ENCODE measurements at regions not wholly inside any gene's neighbourhood (a gene's known extent, or its start where the extent isn't known, plus 50 kb on each side); places are given as distances from the start of the nearest gene placed in this dataset.

GRCh38 chr2:2688254-2688653 lies 357.2 kb upstream of the MYT1L start:
- Histone ChIP-seq H3K27me3 (no peaks in the 10 kb centered on the region), H3K4me3 (no peak overlapping the region), H3K9me3 (no peaks in the 10 kb centered on the region), H3K27ac (no peak overlapping the region), H3K36me3 (no peaks in the 10 kb centered on the region), H3K4me1 (ENCODE audit: insufficient read depth) (no peaks in the 10 kb centered on the region)
- TF ChIP-seq EP300 (IDR thresholded peaks at IDR 0.05) (no peak), CTCF (IDR thresholded peaks at IDR 0.05) (no peak), POLR2A (IDR thresholded peaks at IDR 0.05) (no peak)
- intact Hi-C loops (cut with DNase I) = no loop called here
- no peak for DNase-seq
- 79 to 83% (median 82%) methylated on average over 6 of the region's 6 CpGs for WGBS, 3 donors

GRCh38 chr2:2687745-2688144 lies 356.7 kb upstream of the MYT1L start:
- intact Hi-C loops (cut with DNase I) = no loop called here
- TF ChIP-seq CTCF (IDR thresholded peaks at IDR 0.05) = no peak
- no peak for TF ChIP-seq EP300 (IDR thresholded peaks at IDR 0.05)
- TF ChIP-seq POLR2A (IDR thresholded peaks at IDR 0.05) = no peak
- Histone ChIP-seq H3K9me3 (no peaks in the 10 kb centered on the region), H3K27ac (no peak overlapping the region), H3K4me1 (ENCODE audit: insufficient read depth) (no peaks in the 10 kb centered on the region), H3K36me3 (no peaks in the 10 kb centered on the region), H3K4me3 (no peak overlapping the region), H3K27me3 (no peaks in the 10 kb centered on the region)
- WGBS, 3 donors = 72 to 84% (median 74%) methylated on average over 5 of the region's 5 CpGs
- DNase-seq = no peak

- intact Hi-C loops (cut with DNase I) = no loop called here
- no peak for DNase-seq
- Histone ChIP-seq H3K9me3 (no peaks in the 10 kb centered on the region), H3K4me3 (no peak overlapping the region), H3K27me3 (no peaks in the 10 kb centered on the region), H3K36me3 (no peaks in the 10 kb centered on the region), H3K4me1 (ENCODE audit: insufficient read depth) (no peaks in the 10 kb centered on the region), H3K27ac (no peak overlapping the region)
- TF ChIP-seq EP300 (IDR thresholded peaks at IDR 0.05) = no peak
- TF ChIP-seq CTCF (IDR thresholded peaks at IDR 0.05) = no peak
- no peak for TF ChIP-seq POLR2A (IDR thresholded peaks at IDR 0.05)
- 25 to 33% (median 28%) methylated on average over 9 of the region's 9 CpGs for WGBS, 3 donors
Observed at GRCh38 chr2:2686222-2686621, 355.1 kb upstream of the MYT1L start.

GRCh38 chr2:2683606-2684224 lies 352.6 kb upstream of the MYT1L start:
- Histone ChIP-seq H3K36me3 (no peaks in the 10 kb centered on the region), H3K27me3 (no peaks in the 10 kb centered on the region), H3K4me3 (no peak overlapping the region), H3K27ac (no peak overlapping the region), H3K4me1 (ENCODE audit: insufficient read depth) (no peaks in the 10 kb centered on the region), H3K9me3 (no peaks in the 10 kb centered on the region)
- TF ChIP-seq POLR2A (IDR thresholded peaks at IDR 0.05) = no peak
- no peak for TF ChIP-seq EP300 (IDR thresholded peaks at IDR 0.05)
- TF ChIP-seq CTCF (IDR thresholded peaks at IDR 0.05) = no peak
- intact Hi-C loops (cut with DNase I) = no loop called here
- WGBS, 3 donors = 38 to 42% (median 38%) methylated on average over 9 of the region's 9 CpGs
- DNase-seq = no peak
